HL-60 (cell line): ENCODE measurements at regions not wholly inside any gene's neighbourhood (a gene's known extent, or its start where the extent isn't known, plus 50 kb on each side); places are given as distances from the start of the nearest gene placed in this dataset.

Experiments used
- DNase-seq, 2 experiments: peaks; one replicate each; pipeline ENCODE4 v3.0.0-alpha.2; 2010 to 2020; ENCODE audit warnings: low read depth in 1 of 2, low spot score in 1 of 2
- H3K27ac ChIP-seq: fragments of 250-450 bp; sonication (Bioruptor Pico); replicated peaks from 2 replicates; pipeline ENCODE4 v1.5.1; 2020; ENCODE audit warnings: mild to moderate bottlenecking, moderate library complexity
- H3K27me3 ChIP-seq: fragments of 250-450 bp; sonication (Bioruptor Pico); 2 replicates; pipeline ENCODE4 v1.5.1; 2021; ENCODE audit warnings: mild to moderate bottlenecking, moderate library complexity; ENCODE audit not compliant: insufficient read depth, poor library complexity, severe bottlenecking
- H3K4me3 ChIP-seq: replicated peaks from 2 replicates; pipeline ENCODE4 v1.5.1; 2011; ENCODE audit warnings: mild to moderate bottlenecking, control low read depth, low read length; ENCODE audit not compliant: insufficient read depth
- CTCF ChIP-seq: IDR thresholded peaks from one replicate; pipeline ENCODE4 v1.5.1; 2011; ENCODE audit warnings: low read length, control low read depth, inconsistent platforms; ENCODE audit not compliant: insufficient read depth
- GABPA ChIP-seq: IDR thresholded peaks from 2 replicates; pipeline ENCODE4 v1.6.1; 2012; ENCODE audit warnings: low read depth
- POLR2AphosphoS5 ChIP-seq: IDR thresholded peaks from 2 replicates; pipeline ENCODE4 v1.6.1; 2012; ENCODE audit warnings: low read depth
- REST ChIP-seq: IDR thresholded peaks from 2 replicates; pipeline ENCODE4 v1.6.1; 2012; ENCODE audit warnings: low read depth; ENCODE audit not compliant: insufficient replicate concordance
- SPI1 ChIP-seq: IDR thresholded peaks from 2 replicates; pipeline ENCODE4 v1.6.1; 2012; ENCODE audit warnings: low read depth, mild to moderate bottlenecking, borderline replicate concordance

DNA sequence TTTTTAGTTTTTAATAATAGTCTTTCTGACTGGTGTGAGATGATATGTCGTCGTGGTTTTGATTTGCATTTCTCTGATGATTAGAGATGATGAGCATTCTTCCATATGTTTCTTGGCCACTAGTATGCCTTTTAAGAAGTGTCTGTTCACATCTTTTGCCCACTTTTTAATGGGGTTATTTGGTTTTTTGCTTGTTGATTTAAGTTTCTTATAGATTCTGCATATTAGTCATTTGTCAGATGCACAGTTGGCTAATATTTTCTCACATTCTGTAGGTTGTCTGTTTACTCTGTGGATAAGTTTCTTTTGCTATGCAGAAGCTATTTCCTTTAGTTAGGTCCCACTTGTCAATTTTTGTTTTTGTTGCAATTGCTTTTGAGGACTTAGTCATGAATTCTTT lies 185.4 kb downstream of the SUCNR1 start:
- no peak for DNase-seq
- Histone ChIP-seq H3K27ac (no peak overlapping the region), H3K27me3 (no peaks in the 10 kb centered on the region), H3K4me3 (no peak overlapping the region)
- TF ChIP-seq GABPA = no peak
- no peak for TF ChIP-seq SPI1
- no peak for TF ChIP-seq CTCF
- no peak for TF ChIP-seq POLR2AphosphoS5
- no peak for TF ChIP-seq REST

DNA sequence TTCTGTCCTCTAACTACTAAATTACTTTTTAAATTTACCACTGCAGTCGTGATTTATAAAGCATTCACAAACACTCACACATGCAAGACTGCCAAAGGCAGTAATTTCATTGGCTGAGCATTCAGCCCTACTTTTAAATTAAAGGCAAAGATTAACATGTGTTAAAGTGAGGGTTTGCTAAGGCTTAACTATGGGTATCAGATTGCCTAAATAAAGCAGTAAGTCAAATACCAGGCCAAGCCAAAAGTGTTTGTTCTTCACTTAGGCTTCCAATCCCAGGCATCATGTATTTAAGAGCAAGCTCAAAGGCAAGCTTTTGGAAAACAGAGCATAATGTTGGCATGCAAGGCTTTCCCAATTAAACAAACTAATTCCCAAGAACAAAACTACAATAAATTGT lies 187.3 kb downstream of the SUCNR1 start:
- Histone ChIP-seq H3K4me3 (no peak overlapping the region), H3K27ac (no peak overlapping the region), H3K27me3 (no peaks in the 10 kb centered on the region)
- no peak for DNase-seq
- TF ChIP-seq POLR2AphosphoS5 (no peak), SPI1 (no peak)

GRCh38 chr3:152061296-152061695 lies 187.9 kb downstream of the SUCNR1 start:
- no peak for TF ChIP-seq REST
- no peak for DNase-seq

GRCh38 chr3:152069871-152070270 lies 196.4 kb downstream of the SUCNR1 start:
- H3K27ac ChIP-seq = no peak overlapping the region
- no peak overlapping the region for H3K4me3 ChIP-seq
- no peak for DNase-seq
- TF ChIP-seq SPI1 = no peak
- no peaks in the 10 kb centered on the region for H3K27me3 ChIP-seq

More at GRCh38 chr3:152061296-152061695, 187.9 kb downstream of the SUCNR1 start:
- no peaks in the 10 kb centered on the region for H3K27me3 ChIP-seq
- H3K27ac ChIP-seq = no peak overlapping the region
- H3K4me3 ChIP-seq = no peak overlapping the region

GRCh38 chr3:152071315-152071714 lies 197.4 kb upstream of the MBNL1 start:
- H3K27me3 ChIP-seq = no peaks in the 10 kb centered on the region
- TF ChIP-seq GABPA (no peak), POLR2AphosphoS5 (no peak), CTCF (no peak), SPI1 (no peak), REST (no peak)
- no peak overlapping the region for H3K27ac ChIP-seq
- no peak for DNase-seq
- no peak overlapping the region for H3K4me3 ChIP-seq
